Vagina (tissue), 2 donors: ENCODE measurements at regions not wholly inside any gene's neighbourhood (a gene's known extent, or its start where the extent isn't known, plus 50 kb on each side); places are given as distances from the start of the nearest gene placed in this dataset.

Source experiments
- DNase-seq, 2 donors: peaks; one replicate each; pipeline ENCODE4 v3.0.0-alpha.2; 2017; ENCODE audit errors: extremely low spot score in 2 of 2
- H3K27ac ChIP-seq: fragments of 200-600 bp; sonication (generic); one replicate; pipeline ENCODE4 v1.5.1; 2019
- H3K27me3 ChIP-seq: fragments of 200-600 bp; sonication (generic); one replicate; pipeline ENCODE4 v1.5.1; 2019
- H3K36me3 ChIP-seq, 2 donors: fragments of 200-600 bp; sonication (generic); one replicate each; pipeline ENCODE4 v1.5.1; 2017 to 2019
- H3K4me1 ChIP-seq: fragments of 200-600 bp; sonication (generic); one replicate; pipeline ENCODE4 v1.5.1; 2019
- H3K4me3 ChIP-seq, 2 donors: fragments of 200-600 bp; sonication (generic); 1 replicate in 1 of 2; 2 replicates in 1 of 2; pipeline ENCODE4 v1.5.1; 2016 to 2019
- H3K9me3 ChIP-seq: fragments of 200-600 bp; sonication (generic); one replicate; pipeline ENCODE4 v1.5.1; 2019
- CTCF ChIP-seq, 3 experiments: fragments of 450-650 bp in 2 of 3; fragments of 200-600 bp in 1 of 3; sonication (generic) in 1 of 3; IDR thresholded peaks; one replicate each; pipeline ENCODE4 v1.5.1; 2017 to 2019; ENCODE audit warnings: antibody characterized with exemption in 3 of 3, mild to moderate bottlenecking in 2 of 3, moderate library complexity in 2 of 3
- POLR2A ChIP-seq, 2 donors: fragments of 450-650 bp; IDR thresholded peaks; one replicate each; pipeline ENCODE4 v1.6.1; 2017; ENCODE audit warnings: antibody characterized with exemption in 2 of 2, mild to moderate bottlenecking in 2 of 2, moderate library complexity in 2 of 2
- POLR2AphosphoS5 ChIP-seq, 2 donors: sonication (generic); formaldehyde crosslinking; IDR thresholded peaks; one replicate each; pipeline ENCODE4 v1.9.0; 2017; ENCODE audit warnings: antibody characterized with exemption in 2 of 2, mild to moderate bottlenecking in 2 of 2, low read depth in 1 of 2; ENCODE audit not compliant: insufficient read depth in 1 of 2
- intact Hi-C: fragments of 100-400 bp; cut with DNase I; formaldehyde crosslinking; loops from one replicate; pipeline ENCODE4 v1.15.1; 2023

GRCh38 chr3:178300441-178300959 is 235.7 kb upstream of the KCNMB2 start:
- Histone ChIP-seq H3K4me1 (peaks cover 8% of the 10 kb centered on the region), H3K4me3 (no peak overlapping the region), H3K36me3 (no peaks in the 10 kb centered on the region), H3K27me3 (no peaks in the 10 kb centered on the region), H3K9me3 (no peaks in the 10 kb centered on the region), H3K27ac (no peak overlapping the region)
- TF ChIP-seq POLR2A (IDR thresholded peaks at IDR 0.05) (no peak), CTCF (IDR thresholded peaks at IDR 0.05) (no peak), POLR2AphosphoS5 (IDR thresholded peaks at IDR 0.05; ENCODE audit: insufficient read depth in 1 of 2, low read depth in 1 of 2) (no peak)
- intact Hi-C loops, result no loop called here
- DNase-seq, result no peak

- no peak for DNase-seq
- Histone ChIP-seq H3K36me3 (no peaks in the 10 kb centered on the region), H3K27ac (no peak overlapping the region), H3K9me3 (no peaks in the 10 kb centered on the region), H3K4me1 (no peaks in the 10 kb centered on the region), H3K27me3 (no peaks in the 10 kb centered on the region), H3K4me3 (no peak overlapping the region)
- TF ChIP-seq CTCF (IDR thresholded peaks at IDR 0.05), result no peak
- TF ChIP-seq POLR2AphosphoS5 (IDR thresholded peaks at IDR 0.05; ENCODE audit: insufficient read depth in 1 of 2, low read depth in 1 of 2), result no peak
- TF ChIP-seq POLR2A (IDR thresholded peaks at IDR 0.05), result no peak
- intact Hi-C loops, result no loop called here
These were observed 233.0 kb upstream of the KCNMB2 start for GRCh38 chr3:178302966-178303930.

- no peak overlapping the region for H3K27ac ChIP-seq
- no peak for TF ChIP-seq CTCF (IDR thresholded peaks at IDR 0.05)
- no peak overlapping the region for H3K4me3 ChIP-seq
- H3K4me1 ChIP-seq, result peaks cover 8% of the 10 kb centered on the region
- H3K36me3 ChIP-seq, result no peaks in the 10 kb centered on the region
- DNase-seq, result no peak
- no peaks in the 10 kb centered on the region for H3K27me3 ChIP-seq
- intact Hi-C loops, result no loop called here
- H3K9me3 ChIP-seq, result no peaks in the 10 kb centered on the region
These were observed 231.3 kb upstream of the KCNMB2 start for GRCh38 chr3:178304758-178305467.

GRCh38 chr3:178306432-178307115 is 229.7 kb upstream of the KCNMB2 start:
- no peak overlapping the region for H3K4me3 ChIP-seq
- H3K27me3 ChIP-seq, result no peaks in the 10 kb centered on the region
- H3K27ac ChIP-seq, result no peak overlapping the region
- no peaks in the 10 kb centered on the region for H3K9me3 ChIP-seq
- TF ChIP-seq POLR2A (IDR thresholded peaks at IDR 0.05) (no peak), POLR2AphosphoS5 (IDR thresholded peaks at IDR 0.05; ENCODE audit: insufficient read depth in 1 of 2, low read depth in 1 of 2) (no peak), CTCF (IDR thresholded peaks at IDR 0.05) (no peak)
- DNase-seq, result no peak
- intact Hi-C loops, result no loop called here
- H3K4me1 ChIP-seq, result peaks cover 8% of the 10 kb centered on the region
- H3K36me3 ChIP-seq, result no peaks in the 10 kb centered on the region
